SK-N-SH treated with all-trans-retinoic acid at 6 μM for 48 hours (cell line): ENCODE measurements at regions not wholly inside any gene's neighbourhood (a gene's known extent, or its start where the extent isn't known, plus 50 kb on each side); places are given as distances from the start of the nearest gene placed in this dataset.

Source experiments
- CSDC2 ChIP-seq: fragments of 250-450 bp; sonication (Bioruptor Pico); IDR thresholded peaks from 2 replicates; pipeline ENCODE4 v1.5.0; 2020; ENCODE audit warnings: mild to moderate bottlenecking, moderate library complexity
- ISL1 ChIP-seq: fragments of 250-450 bp; sonication (Bioruptor Pico); IDR thresholded peaks from 2 replicates; pipeline ENCODE4 v2.1.2; 2022; ENCODE audit warnings: mild to moderate bottlenecking, moderate library complexity
- RARB ChIP-seq: fragments of 250-450 bp; sonication (Bioruptor Pico); IDR thresholded peaks from 2 replicates; pipeline ENCODE4 v1.8.0; 2021; ENCODE audit warnings: mild to moderate bottlenecking, moderate library complexity
- SNAI2 ChIP-seq: fragments of 250-450 bp; sonication (Bioruptor Pico); IDR thresholded peaks from 2 replicates; pipeline ENCODE4 v1.5.0; 2020; ENCODE audit warnings: mild to moderate bottlenecking, moderate library complexity
- TCF4 ChIP-seq: fragments of 250-450 bp; sonication (Bioruptor Pico); IDR thresholded peaks from 2 replicates; pipeline ENCODE4 v1.8.0; 2021; ENCODE audit warnings: mild to moderate bottlenecking, moderate library complexity, borderline replicate concordance
- ZC3H10 ChIP-seq: fragments of 250-450 bp; sonication (Bioruptor Pico); IDR thresholded peaks from 2 replicates; pipeline ENCODE4 v1.5.1; 2021; ENCODE audit warnings: mild to moderate bottlenecking, moderate library complexity
- ZFP3 ChIP-seq: fragments of 250-450 bp; sonication (Bioruptor Pico); IDR thresholded peaks from 2 replicates; pipeline ENCODE4 v1.5.0; 2020; ENCODE audit warnings: mild to moderate bottlenecking, moderate library complexity
- ZFP30 ChIP-seq: fragments of 450-650 bp; formaldehyde crosslinking; IDR thresholded peaks from 2 replicates; pipeline ENCODE4 v1.5.0; 2022; ENCODE audit warnings: mild to moderate bottlenecking, moderate library complexity
- ZNF565 ChIP-seq: fragments of 450-650 bp; formaldehyde crosslinking; conservative IDR thresholded peaks from 2 replicates; pipeline ENCODE4 v1.5.0; 2020; ENCODE audit warnings: low read depth, mild to moderate bottlenecking, moderate library complexity
- ZNF70 ChIP-seq: fragments of 450-650 bp; formaldehyde crosslinking; IDR thresholded peaks from 2 replicates; pipeline ENCODE4 v1.5.0; 2020; ENCODE audit warnings: mild to moderate bottlenecking, moderate library complexity
- ZNF8 ChIP-seq: fragments of 450-650 bp; formaldehyde crosslinking; IDR thresholded peaks from 2 replicates; pipeline ENCODE4 v1.5.0; 2020; ENCODE audit warnings: mild to moderate bottlenecking, moderate library complexity
- TF ChIP-seq, protein P1 (sequence below): fragments of 250-450 bp; sonication (Bioruptor Pico); IDR thresholded peaks from 2 replicates; pipeline ENCODE4 v1.5.1; 2021; ENCODE audit warnings: mild to moderate bottlenecking, moderate library complexity
- TF ChIP-seq, protein P2 (sequence below): fragments of 250-450 bp; sonication (Bioruptor Pico); IDR thresholded peaks from 2 replicates; pipeline ENCODE4 v1.8.0; 2020; ENCODE audit warnings: mild to moderate bottlenecking, moderate library complexity, borderline replicate concordance
- TF ChIP-seq, protein P3 (sequence below): fragments of 250-450 bp; sonication (Bioruptor Pico); IDR thresholded peaks from 2 replicates; pipeline ENCODE4 v1.8.0; 2021; ENCODE audit warnings: low read depth, mild to moderate bottlenecking, moderate library complexity, borderline replicate concordance

DNA sequence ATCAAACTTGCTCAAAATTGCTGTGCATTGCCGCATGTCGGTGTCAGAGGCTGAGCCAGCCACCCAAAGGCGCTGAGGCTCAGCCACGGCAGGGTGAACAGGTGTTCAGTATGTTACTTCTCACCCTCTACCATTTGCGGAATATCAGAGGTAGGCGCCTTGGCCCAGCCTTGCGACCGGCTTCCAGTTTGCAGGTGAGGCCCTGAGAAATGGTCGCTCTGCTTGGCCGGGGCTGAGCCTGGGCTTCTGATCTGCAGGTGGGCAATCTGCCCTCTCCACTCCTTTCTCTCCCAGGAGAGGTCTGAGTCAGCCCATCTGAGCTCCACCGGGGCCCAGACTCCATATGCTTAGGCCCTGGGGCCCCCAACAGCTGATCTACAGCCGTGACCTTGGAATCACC lies 71.0 kb downstream of the RPS6KA4 start:
- TF ChIP-seq SNAI2 (CRISPR knock-in tag) (no peak), CSDC2 (CRISPR knock-in tag) (no peak), ZFP30 (no peak), ZNF70 (CRISPR knock-in tag) (no peak), ZNF565 (no peak), ZFP3 (CRISPR knock-in tag) (no peak), ZNF8 (CRISPR knock-in tag) (no peak), ZC3H10 (CRISPR knock-in tag) (no peak), TCF4 (CRISPR knock-in tag) (no peak), RARB (CRISPR knock-in tag) (no peak), ISL1 (CRISPR knock-in tag) (no peak)
- TF ChIP-seq, protein P1, sequence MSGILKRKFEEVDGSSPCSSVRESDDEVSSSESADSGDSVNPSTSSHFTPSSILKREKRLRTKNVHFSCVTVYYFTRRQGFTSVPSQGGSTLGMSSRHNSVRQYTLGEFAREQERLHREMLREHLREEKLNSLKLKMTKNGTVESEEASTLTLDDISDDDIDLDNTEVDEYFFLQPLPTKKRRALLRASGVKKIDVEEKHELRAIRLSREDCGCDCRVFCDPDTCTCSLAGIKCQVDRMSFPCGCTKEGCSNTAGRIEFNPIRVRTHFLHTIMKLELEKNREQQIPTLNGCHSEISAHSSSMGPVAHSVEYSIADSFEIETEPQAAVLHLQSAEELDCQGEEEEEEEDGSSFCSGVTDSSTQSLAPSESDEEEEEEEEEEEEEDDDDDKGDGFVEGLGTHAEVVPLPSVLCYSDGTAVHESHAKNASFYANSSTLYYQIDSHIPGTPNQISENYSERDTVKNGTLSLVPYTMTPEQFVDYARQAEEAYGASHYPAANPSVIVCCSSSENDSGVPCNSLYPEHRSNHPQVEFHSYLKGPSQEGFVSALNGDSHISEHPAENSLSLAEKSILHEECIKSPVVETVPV (CRISPR knock-in tag) = no peak
- TF ChIP-seq, protein P2, sequence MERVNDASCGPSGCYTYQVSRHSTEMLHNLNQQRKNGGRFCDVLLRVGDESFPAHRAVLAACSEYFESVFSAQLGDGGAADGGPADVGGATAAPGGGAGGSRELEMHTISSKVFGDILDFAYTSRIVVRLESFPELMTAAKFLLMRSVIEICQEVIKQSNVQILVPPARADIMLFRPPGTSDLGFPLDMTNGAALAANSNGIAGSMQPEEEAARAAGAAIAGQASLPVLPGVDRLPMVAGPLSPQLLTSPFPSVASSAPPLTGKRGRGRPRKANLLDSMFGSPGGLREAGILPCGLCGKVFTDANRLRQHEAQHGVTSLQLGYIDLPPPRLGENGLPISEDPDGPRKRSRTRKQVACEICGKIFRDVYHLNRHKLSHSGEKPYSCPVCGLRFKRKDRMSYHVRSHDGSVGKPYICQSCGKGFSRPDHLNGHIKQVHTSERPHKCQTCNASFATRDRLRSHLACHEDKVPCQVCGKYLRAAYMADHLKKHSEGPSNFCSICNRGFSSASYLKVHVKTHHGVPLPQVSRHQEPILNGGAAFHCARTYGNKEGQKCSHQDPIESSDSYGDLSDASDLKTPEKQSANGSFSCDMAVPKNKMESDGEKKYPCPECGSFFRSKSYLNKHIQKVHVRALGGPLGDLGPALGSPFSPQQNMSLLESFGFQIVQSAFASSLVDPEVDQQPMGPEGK (CRISPR knock-in tag) = no peak
- TF ChIP-seq, protein P3, sequence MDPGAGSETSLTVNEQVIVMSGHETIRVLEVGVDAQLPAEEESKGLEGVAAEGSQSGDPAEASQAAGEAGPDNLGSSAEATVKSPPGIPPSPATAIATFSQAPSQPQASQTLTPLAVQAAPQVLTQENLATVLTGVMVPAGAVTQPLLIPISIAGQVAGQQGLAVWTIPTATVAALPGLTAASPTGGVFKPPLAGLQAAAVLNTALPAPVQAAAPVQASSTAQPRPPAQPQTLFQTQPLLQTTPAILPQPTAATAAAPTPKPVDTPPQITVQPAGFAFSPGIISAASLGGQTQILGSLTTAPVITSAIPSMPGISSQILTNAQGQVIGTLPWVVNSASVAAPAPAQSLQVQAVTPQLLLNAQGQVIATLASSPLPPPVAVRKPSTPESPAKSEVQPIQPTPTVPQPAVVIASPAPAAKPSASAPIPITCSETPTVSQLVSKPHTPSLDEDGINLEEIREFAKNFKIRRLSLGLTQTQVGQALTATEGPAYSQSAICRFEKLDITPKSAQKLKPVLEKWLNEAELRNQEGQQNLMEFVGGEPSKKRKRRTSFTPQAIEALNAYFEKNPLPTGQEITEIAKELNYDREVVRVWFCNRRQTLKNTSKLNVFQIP (CRISPR knock-in tag) = no peak
